ENCODE measurements at regions not wholly inside any gene's neighbourhood (a gene's known extent, or its start where the extent isn't known, plus 50 kb on each side); places are given as distances from the start of the nearest gene placed in this dataset.
"Not testable (repeated sequence)": the region's sequence is repeated elsewhere in the genome, so short reads cannot be mapped to it uniquely, and the experiment has no call there.

DNA sequence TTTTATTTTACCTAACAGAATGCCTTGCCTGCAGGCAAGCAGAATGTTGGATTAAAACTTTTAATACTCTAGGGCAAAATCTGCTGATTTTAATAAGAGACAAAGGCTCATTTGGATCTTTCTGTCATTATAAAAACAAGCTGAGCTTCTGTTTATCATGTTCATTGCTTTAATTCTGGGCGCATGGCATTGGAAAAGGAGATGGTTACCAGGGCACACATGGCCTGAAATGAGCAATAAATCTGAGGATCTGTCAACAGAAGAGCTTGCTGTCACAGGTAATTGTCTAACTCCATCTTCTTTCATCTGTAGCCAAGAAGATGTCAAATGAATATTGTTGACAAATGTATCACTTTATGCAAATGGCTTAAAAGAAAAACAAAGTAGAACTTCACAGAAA is 439.6 kb downstream of the DOK5 start:
- no peak for DNase-seq

DNA sequence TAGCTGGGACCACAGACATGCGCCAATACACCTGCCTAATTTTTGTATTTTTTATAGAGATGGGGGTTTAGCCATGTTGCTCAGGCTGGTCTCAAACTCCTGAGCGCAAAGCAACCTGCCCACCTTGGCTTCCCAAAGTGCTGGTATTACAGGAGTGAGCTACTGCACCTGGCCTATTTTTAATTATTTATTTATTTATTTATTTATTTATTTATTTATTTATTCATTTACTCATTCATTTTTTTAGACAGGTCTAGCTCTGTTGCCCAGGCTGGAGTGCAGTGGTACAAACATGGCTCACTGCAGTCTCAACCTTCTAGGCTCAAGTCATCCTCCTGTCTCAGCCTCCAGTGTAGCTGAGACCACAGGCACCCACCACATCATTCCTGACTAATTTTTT is 434.3 kb downstream of the DOK5 start:
- DNase-seq = no peak

DNA sequence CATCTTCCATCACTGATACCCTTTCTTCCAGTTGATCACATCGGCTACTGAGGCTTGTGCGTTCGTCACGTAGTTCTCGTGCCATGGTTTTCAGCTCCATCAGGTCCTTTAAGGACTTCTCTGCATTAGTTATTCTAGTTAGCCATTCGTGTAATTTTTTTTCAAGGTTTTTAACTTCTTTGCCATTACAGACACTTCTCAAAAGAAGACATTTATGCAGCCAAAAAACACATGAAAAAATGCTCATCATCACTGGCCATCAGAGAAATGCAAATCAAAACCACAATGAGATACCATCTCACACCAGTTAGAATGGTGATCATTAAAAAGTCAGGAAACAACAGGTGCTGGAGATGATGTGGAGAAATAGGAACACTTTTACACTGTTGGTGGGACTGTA is 430.7 kb downstream of the DOK5 start:
- not testable (repeated sequence) for DNase-seq

DNA sequence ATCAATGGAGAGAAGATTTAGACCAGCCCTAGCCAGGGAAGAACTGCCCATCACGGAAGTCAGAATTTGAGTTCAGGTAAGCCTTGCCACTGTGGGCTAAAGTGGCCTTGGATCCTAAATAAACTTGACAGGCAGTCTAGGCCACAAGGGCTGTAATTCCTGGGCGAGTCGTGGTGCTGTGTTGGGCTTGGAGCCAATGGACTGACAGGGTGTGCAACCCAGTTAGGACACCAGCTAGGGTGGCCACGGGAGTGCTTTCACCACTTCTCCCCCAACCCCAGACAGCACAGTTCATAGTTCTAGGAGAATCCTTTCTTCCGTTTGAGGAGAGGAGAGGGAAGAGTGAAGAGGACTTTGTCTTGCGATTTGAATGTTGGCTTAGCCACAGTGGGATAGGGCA is 422.4 kb downstream of the DOK5 start:
- DNase-seq = no peak

DNA sequence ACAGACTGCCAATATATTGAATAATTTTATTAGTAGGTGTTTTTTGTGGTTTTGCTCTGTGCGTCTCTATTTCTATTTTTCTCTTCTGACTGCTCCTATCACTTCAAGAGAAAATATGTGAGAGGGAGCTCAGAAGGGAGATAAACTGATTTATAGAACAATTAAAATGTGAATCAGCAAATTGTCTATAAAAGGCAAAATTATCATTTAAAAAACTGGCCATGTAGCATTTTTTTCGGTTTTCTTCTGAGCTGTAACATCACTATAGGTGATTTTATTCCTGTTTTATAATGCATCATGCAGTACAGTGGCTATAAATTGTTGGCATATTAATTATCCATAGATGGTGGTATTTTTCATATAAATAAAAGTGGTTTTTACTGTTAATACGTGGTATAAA is 416.5 kb downstream of the DOK5 start:
- no peak for DNase-seq

DNA sequence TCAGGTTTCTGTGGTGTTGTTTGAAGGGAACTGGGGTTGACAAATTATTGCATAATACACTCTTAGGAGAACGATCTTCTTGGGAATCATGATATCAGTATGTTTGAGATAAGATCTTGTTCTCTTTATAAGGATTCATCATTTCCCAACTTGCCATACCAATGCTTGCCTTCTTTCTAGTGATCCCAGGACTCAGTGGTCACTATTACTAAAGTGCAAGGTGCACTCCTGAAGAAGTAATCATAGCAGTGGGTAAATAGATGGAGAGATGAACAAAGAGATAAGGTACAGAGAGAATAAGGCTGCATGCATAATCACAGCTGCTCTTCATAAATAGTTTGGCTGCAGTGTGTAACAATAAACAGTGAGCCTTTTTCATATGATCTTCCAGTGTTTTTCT is 404.0 kb downstream of the DOK5 start:
- no peak for DNase-seq

DNA sequence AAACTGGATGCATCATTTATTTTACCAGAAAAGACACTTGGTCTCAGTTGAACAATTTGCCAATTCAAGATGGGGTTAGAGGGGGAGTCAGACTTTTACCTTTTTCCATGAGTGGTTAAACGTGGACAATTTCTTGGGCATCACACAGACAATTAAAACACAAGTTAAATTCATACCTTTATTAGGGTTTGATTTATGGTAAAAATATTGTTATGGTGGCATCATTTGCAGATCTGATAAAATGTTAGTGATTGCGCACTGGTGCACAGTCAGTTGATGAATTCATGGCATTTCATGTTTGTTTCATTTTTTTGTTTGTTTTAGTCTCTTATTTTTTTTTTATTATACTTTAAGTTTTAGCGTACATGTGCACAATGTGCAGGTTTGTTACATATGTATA is 399.9 kb downstream of the DOK5 start:
- DNase-seq = no peak

DNA sequence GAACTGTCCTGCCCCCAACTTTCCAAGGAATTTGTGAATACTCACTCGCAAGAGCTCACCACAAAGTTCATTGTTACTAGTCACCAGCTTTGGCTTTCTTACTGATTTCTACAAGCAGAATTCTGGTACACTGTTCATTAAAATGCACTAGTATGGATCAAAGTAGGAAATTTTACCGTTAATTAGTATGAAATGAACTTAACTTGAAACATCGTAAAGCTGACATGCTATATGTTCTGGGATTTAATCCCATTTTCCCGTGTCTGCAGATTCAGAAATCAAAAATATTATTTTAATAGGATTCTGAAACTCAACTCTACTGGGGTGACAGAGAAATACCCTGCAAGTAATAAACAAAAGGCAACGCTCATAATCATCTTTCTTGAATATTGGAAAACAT is 399.3 kb downstream of the DOK5 start:
- no peak for DNase-seq

DNA sequence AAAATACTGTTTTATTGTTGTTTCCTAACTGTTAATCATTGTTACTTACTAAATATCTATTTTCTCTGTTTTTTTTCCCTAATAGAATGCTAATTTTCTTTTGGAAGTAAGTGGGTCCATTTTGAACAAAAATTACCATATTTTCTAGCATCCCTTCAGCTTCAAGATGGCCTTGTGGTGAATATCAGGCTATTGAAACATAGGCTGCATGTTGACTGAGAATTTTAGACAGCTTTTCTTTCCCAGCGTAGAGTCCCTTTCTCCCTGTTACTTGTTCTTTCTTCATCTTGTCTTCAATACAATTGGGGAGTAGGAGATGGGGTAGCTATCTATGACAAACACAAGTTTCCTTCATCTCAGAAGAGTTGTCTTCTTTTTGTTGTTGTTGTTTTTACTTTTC is 397.0 kb downstream of the DOK5 start:
- DNase-seq = no peak

DNA sequence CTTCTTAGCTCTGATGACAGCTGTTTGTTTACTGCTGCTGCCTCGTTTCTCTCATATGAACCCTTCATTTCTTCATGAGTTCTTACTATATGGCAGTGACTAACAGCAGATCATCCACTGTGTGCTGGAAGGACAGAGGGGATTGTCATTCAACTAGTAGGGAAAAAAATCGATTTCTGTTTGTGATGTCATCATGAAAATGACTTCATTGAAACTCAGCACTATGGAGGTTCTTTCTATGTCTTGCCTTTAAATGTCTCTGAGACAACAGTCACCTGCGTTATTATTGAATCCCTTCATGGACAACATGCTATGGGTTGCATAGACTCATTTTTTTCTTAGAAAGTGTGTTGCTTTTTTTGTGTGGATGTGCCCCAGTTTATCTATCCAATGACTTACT is 394.4 kb downstream of the DOK5 start:
- no peak for DNase-seq

DNA sequence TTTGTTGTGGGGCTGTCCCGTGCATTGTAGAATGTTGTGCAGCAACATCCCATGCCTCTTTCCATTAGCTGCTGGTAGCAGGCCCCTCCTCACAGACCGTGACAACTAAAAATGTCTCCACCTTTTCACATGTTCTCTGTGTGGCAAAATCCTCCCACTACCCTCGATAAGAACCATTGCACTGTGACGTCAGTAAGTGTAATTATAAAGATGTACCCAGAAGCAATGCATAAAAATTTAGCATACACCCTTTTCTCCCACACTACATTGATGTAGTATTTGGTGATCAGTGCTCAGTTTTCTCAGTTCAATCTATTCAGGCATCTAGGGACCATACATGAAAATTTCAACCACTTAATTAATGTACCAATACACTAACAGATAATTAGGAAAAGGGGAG is 389.9 kb downstream of the DOK5 start:
- no peak for DNase-seq

DNA sequence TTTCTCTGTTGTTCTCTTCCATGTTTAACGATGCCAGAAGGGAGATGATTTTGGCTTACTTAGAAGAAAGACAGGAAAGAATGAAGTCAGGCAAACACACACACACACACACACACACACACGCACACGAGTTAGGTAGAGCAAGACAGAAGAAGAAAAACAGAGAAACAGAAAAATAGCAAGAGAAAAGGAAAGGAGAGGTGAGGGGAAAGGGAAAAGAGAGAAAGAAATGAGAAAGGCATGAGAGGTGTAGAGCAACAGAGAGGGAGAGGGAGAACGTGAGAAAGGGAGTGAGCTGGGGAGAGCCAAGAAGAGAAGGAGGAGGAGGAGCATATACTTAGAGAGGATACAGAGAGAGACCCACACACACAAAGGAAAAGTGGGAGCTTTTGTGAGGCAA is 385.3 kb downstream of the DOK5 start:
- DNase-seq = no peak

DNA sequence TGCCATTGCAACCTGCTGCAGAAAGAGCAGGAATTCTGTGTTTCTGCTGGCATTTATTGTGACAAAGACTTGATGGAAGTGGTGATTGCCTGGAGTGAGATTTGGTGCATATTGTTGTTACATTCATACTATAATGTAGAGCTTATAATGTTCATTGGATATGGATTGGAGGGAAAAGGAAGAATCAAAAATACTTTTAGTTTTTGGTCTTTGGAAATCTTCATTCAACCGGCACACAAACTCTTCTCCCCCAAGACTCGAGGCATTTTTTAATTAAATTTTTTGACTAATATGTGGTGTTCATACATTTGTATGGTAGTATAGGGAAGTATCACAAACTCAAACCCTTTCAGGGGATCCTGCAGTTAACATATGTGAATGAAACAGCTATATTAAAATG is 380.8 kb downstream of the DOK5 start:
- DNase-seq = no peak

DNA sequence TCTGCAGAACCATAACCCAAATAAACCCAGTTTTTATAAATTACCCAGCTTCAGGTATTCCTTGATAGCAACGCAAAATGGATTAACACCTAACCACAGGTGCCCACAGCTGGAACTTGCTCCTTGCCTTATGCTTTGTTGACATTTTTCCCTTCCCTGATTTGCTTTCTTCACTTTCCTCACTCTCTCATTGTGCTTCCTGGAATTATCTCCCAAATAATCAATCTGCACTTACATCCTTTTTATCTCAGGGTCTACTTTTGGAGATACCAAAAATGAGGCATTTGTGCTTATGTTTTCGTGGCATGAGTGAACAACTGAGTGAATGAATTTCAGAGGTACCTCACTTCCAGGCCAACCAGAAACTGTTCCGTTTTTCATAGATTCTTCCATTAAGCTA is 374.3 kb downstream of the DOK5 start:
- DNase-seq = no peak

DNA sequence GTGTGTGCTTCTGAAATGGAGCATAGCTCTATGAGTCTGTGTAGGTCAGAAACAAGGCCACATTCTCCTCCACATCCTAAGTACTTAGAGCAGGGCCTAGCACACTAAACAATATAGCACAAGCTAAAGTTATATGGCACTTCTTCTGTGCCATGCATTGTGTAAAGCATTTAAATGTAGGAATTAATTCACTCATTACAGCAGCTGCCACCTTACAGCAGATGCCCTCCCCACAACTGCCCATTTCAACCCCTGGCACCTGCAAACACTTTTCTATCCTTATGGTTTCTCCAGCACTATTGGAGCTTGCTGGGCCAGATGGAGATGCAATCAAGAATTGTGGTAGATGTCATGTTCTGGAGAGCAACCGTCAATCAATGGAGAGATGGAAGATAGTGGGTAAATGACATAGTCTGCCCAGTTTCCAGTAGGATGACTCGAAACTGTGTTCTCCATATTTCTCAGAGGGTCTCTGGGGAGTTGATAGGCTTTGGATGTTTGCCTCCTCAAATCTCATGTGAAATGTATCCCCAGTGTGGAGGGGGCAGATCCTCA is 373.7 kb downstream of the DOK5 start:
- no peak for DNase-seq

DNA sequence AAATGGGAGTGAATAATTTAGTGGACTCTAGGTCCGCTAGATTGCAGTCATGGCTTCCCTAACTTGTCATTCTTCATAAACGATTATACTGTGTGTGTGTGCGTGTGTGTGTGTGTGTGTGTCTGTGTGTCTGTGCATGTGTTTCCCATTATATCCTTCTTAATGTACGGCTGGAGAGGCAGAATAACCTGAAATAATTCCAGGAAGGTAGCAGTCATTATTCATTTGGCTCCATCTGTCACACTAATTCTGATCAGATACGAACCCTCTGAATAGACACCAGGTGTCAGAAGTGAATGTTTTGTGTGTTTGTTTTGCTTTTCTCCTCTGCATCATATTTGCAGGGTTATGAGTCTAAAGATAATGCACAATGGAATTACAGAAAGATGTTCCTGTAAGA is 372.9 kb downstream of the DOK5 start:
- DNase-seq = no peak

DNA sequence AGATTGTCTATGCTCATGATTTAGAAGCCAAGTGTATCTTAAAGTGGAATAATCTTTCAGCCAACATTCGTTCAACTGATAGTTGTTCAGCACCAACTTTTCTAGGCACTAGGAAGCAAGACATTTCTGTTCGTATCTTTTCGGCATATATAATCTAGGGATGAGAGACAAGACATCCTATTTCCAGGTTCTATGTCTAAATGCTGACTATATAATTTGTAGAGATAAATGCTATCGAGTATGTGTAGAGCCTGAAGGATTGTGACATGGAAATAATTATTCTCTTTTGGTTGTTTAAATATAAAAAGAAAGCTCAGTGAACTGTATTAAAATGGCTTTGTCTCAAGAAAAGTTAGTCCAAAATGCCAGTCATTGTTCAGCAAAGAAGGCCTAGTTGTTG is 371.6 kb downstream of the DOK5 start:
- DNase-seq = no peak

DNA sequence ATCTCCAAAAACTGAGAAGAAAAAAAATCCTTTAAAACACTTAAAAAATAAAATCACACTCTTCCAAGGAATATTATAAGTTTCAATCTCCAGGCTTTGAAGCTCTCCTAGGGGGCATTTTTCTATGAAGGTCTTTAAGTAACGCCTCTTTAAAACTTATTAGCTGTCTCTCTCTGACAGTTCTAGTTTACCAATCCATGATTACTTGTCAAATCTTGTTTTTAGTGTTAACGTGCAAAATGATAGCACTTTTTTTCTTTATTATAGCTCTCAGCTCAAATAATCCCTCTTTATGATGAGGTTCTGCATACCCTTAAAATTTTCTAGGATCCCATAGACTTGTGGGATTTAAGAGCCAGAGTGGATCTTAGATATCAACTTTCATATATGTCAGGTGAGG is 369.0 kb downstream of the DOK5 start:
- DNase-seq = no peak

DNA sequence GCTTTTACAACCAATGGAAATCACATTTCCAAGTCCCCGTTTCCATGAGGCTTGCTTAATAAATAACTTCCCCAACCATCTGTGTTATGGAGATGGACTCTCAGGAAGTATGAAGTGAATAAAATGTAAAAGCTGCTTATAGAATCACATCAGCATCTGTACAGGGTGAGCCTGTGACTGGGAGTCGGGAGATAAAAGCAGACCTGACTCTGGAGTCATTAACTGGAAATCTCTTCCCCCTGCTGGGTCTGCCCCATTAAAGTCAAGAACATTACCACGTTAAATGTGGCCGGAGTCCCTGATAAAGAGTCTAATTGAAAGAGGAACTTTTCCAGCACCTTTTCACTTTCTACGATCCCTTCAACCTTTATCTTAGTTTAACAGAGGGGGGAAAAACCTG is 368.5 kb downstream of the DOK5 start:
- DNase-seq = no peak

DNA sequence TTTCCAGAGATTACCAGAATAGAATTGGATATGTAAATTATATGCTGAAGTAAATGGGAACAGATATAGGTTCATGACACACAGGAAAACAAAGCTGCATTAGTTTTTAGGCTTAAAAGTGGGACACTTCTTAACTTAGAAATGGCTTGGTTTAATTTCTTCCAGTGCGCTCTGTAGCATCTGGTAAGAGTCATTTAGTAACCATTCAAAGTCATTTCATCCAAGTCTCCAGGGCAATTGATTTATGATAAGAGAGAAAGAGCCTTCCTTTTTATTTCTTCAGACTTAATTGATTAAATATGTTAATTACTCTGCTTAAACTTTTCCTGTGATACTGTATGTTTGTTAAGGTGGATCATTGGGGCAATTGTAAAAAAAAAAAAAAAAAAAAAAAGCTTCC is 368.0 kb downstream of the DOK5 start:
- no peak for DNase-seq

DNA sequence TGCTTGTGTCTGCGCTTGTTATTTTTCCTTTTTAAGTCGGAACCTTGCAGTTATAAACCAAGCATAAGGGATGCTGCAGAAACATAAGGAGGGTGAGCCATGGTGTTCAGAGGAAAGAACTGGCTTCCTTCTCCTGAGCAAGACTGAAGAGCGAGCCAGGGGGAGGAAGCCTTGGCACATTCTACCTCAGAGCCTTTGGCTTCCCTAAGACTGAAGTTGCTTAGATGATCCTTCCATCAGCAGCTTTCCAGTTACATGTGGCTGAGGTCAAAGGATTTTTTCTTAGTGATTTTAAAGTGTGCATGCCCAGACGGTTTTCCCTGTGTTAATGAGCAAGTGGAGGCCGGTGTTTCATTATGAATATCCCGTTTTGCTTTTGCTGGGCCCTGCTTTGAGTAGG is 363.8 kb downstream of the DOK5 start:
- DNase-seq = no peak

DNA sequence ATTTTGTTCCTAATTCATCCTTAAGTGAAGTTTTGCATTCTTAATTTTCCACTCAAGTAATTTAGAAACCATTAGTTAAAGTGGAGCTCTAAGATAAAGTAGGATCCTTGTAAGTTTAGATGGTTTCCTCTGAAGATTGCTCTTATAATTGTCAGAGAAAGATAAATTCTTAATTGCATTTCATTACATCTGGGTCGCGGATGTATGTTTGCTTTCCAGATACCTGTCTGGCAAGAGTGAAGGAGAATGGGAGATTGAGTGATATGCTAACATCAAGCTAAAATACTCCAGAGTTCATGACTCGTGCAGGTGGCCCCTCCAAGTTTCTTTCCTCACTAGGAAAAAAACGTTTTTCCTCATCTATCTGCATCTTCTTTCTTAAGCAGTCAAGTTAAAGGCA is 361.8 kb downstream of the DOK5 start:
- no peak for DNase-seq

DNA sequence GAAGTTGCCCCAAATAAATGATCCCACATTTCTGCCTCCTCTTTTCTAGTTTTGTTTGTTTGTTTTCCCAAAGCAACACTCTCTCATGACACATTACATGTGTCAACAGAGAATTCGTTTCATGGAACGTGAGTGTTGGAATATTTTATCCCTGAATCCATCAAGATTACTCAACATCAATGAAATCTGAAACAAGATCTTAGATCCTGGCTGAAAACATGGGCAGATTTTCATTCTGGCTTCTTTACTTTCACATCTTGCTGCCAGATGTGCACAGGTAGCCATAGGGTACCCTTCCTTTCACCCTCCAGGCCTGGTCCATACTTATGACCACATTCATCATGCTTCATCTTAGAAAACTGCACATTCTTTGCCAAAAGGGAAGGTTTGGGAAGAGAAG is 347.0 kb downstream of the DOK5 start:
- no peak for DNase-seq

DNA sequence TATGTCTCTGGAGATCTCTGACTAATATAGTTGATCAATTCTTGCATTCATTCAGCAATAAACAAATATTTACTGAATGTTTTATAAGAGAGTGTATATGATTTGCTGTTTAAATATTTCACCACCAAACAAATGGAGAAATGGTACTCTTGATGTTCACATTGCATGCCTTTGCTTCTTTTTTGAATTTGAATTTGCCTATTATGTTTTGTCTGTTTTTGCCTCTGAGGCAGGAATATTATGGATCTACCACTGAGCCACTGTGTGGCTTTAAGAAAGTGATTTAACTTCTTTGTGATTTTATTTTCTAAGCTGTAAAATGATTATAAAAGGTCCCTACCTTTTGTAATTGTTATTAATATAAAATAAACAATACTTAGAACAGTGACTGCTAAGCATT is 345.0 kb downstream of the DOK5 start:
- DNase-seq = no peak

DNA sequence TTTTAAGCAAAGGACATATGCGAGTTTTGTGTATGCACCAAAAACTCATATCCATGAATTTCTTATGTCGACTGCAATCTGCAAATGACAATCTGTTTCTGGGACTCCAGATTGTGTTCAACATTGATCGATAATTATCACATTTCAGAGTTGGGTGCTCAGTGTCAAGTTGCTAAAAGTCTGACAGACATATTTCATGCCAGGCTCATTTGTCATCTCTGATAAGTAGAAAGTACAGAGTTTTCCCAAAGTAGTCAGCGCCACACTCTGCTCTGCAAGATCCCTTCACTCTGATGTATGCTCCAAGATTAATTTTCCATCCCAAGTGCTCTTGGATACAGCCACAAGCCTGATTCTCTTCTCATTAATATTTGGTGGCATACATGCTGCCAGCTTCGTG is 331.1 kb downstream of the DOK5 start:
- DNase-seq = no peak

DNA sequence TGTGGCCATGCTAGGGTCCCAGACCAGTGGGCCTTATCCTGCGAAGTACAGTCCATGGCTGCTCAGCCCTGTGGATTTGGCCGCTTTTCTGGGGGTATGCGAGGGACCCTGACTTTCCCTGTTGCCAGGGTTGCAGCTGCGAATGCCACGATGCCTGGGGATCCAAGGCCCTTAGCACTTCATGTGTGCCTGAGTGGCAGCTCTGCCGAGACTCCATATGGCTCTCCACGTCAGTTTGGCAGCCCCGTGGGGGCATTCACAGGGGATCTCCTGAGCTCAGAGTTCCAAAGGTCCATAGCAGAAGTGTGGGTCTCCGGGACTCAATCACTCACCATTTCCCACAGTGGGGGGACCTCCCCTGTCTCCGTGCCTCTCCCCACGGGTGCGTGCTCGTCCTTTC is 319.5 kb downstream of the DOK5 start:
- no peak for DNase-seq

Measured in NCI-H187 treated with DMSO at 0.1 percent for 48 hours (cell line).